HepG2 (cell line): ENCODE measurements at regions not wholly inside any gene's neighbourhood (a gene's known extent, or its start where the extent isn't known, plus 50 kb on each side); places are given as distances from the start of the nearest gene placed in this dataset.

Experiments
- CEBPB ChIP-seq: IDR thresholded peaks from 2 replicates; pipeline ENCODE4 v1.6.1; 2011; ENCODE audit warnings: low read depth, low read length, improper control_type of control experiment, borderline replicate concordance
- EP300 ChIP-seq, 3 experiments: sonication (generic) in 1 of 3; formaldehyde crosslinking in 1 of 3; IDR thresholded peaks; 2 replicates each; pipeline versions ENCODE4 v1.5.1 to v1.6.1; 2011 to 2020; ENCODE audit warnings: low read depth in 2 of 3, low read length in 2 of 3, borderline replicate concordance in 1 of 3, improper control_type of control experiment in 1 of 3, mild to moderate bottlenecking in 1 of 3, missing genetic modification reagents in 1 of 3, moderate library complexity in 1 of 3
- HIVEP1 ChIP-seq: sonication (generic); formaldehyde crosslinking; IDR thresholded peaks from 2 replicates; pipeline ENCODE4 v1.4.0; 2020; ENCODE audit warnings: mild to moderate bottlenecking, missing genetic modification reagents
- KDM6A ChIP-seq: IDR thresholded peaks from 2 replicates; pipeline ENCODE4 v1.6.1; 2016; ENCODE audit warnings: low read depth
- KLF15 ChIP-seq: sonication (generic); formaldehyde crosslinking; IDR thresholded peaks from 2 replicates; pipeline ENCODE4 v1.8.1; 2023; ENCODE audit warnings: borderline replicate concordance, mild to moderate bottlenecking, inconsistent platforms, missing genetic modification reagents, mixed read lengths
- LCORL ChIP-seq, 2 experiments: fragments of 450-650 bp in 1 of 2; sonication (generic) in 1 of 2; formaldehyde crosslinking in 1 of 2; IDR thresholded peaks; 2 replicates each; pipeline versions ENCODE4 v1.5.0 to v1.6.1; 2017 to 2020; ENCODE audit warnings: antibody characterized with exemption in 1 of 2, missing genetic modification reagents in 1 of 2
- LRRFIP1 ChIP-seq: sonication (generic); formaldehyde crosslinking; conservative IDR thresholded peaks from 2 replicates; pipeline ENCODE4 v1.4.0; 2020; ENCODE audit warnings: missing genetic modification reagents
- PITX1 ChIP-seq: sonication (generic); formaldehyde crosslinking; IDR thresholded peaks from 2 replicates; pipeline ENCODE4 v1.5.1; 2020; ENCODE audit warnings: mild to moderate bottlenecking, missing genetic modification reagents
- SPEN ChIP-seq: sonication (generic); formaldehyde crosslinking; IDR thresholded peaks from 2 replicates; pipeline ENCODE4 v1.5.1; 2020; ENCODE audit warnings: low read depth, mild to moderate bottlenecking, missing genetic modification reagents
- SRSF1 ChIP-seq: fragments of 200-400 bp; formaldehyde crosslinking; optimal IDR thresholded peaks from 2 replicates; pipeline ENCODE3; 2017; ENCODE audit warnings: mild to moderate bottlenecking, low read depth, low read length, moderate library complexity
- ZFY ChIP-seq: sonication (generic); formaldehyde crosslinking; IDR thresholded peaks from 2 replicates; pipeline ENCODE4 v1.4.0; 2020; ENCODE audit warnings: missing genetic modification reagents
- ZNF230 ChIP-seq: sonication (generic); formaldehyde crosslinking; IDR thresholded peaks from 2 replicates; pipeline ENCODE4 v1.4.0; 2020; ENCODE audit warnings: mild to moderate bottlenecking, missing genetic modification reagents
- ZNF264 ChIP-seq: sonication (generic); formaldehyde crosslinking; IDR thresholded peaks from 2 replicates; pipeline ENCODE4 v1.4.0; 2020; ENCODE audit warnings: missing genetic modification reagents
- ZNF3 ChIP-seq: IDR thresholded peaks from 2 replicates; pipeline ENCODE4 v1.7.0; 2017; ENCODE audit warnings: inconsistent platforms
- ZNF326 ChIP-seq: sonication (generic); formaldehyde crosslinking; IDR thresholded peaks from 2 replicates; pipeline ENCODE4 v1.4.0; 2020; ENCODE audit warnings: missing genetic modification reagents, borderline replicate concordance
- ZNF343 ChIP-seq: sonication (generic); formaldehyde crosslinking; IDR thresholded peaks from 2 replicates; pipeline ENCODE4 v1.4.0; 2020; ENCODE audit warnings: mild to moderate bottlenecking, missing genetic modification reagents
- ZNF512 ChIP-seq: sonication (generic); formaldehyde crosslinking; IDR thresholded peaks from 2 replicates; pipeline ENCODE4 v1.4.0; 2020; ENCODE audit warnings: mild to moderate bottlenecking, missing genetic modification reagents
- ZNF687 ChIP-seq: sonication (generic); formaldehyde crosslinking; IDR thresholded peaks from 2 replicates; pipeline ENCODE4 v1.5.1; 2020; ENCODE audit warnings: mild to moderate bottlenecking, missing genetic modification reagents, moderate library complexity
- ZNF83 ChIP-seq: sonication (generic); formaldehyde crosslinking; IDR thresholded peaks from 2 replicates; pipeline ENCODE4 v1.4.0; 2020; ENCODE audit warnings: missing genetic modification reagents, mild to moderate bottlenecking, borderline replicate concordance

- no peak for TF ChIP-seq CEBPB
- TF ChIP-seq LRRFIP1 (CRISPR knock-in tag) = no peak
- peak; percentile 79; the same call in 1 of the 2 replicates for TF ChIP-seq ZNF230 (CRISPR knock-in tag)
- TF ChIP-seq ZNF512 (CRISPR knock-in tag) = no peak
- TF ChIP-seq ZNF83 (CRISPR knock-in tag) = no peak
- no peak for TF ChIP-seq LCORL (IDR thresholded peaks at IDR 0.05)
- peak; percentile 79 for TF ChIP-seq LCORL (CRISPR knock-in tag; IDR thresholded peaks at IDR 0.05)
- 0 out of 2 replicates have a peak, but pooled peaks have one; percentile 61 for TF ChIP-seq PITX1
- TF ChIP-seq ZNF326 (CRISPR knock-in tag) = no peak
- TF ChIP-seq ZNF264 (CRISPR knock-in tag) = peak; percentile 91; the same call in 1 of the 2 replicates
- TF ChIP-seq ZNF3 (CRISPR knock-in tag) = no peak
- TF ChIP-seq ZNF687 (CRISPR knock-in tag) = peak; percentile 44
- TF ChIP-seq ZFY (CRISPR knock-in tag) = peak; percentile 38; the same call in 1 of the 2 replicates
- peak; percentile 50; the same call in 1 of the 2 replicates for TF ChIP-seq HIVEP1 (CRISPR knock-in tag)
- TF ChIP-seq SPEN (CRISPR knock-in tag) = peak; percentile 41; the same call in 1 of the 2 replicates
- TF ChIP-seq ZNF343 = 0 out of 2 replicates have a peak, but pooled peaks have one; percentile 32
- 0 out of 2 replicates have a peak, but pooled peaks have one; percentile 64 for TF ChIP-seq KLF15 (CRISPR knock-in tag)
- 0 out of 2 replicates have a peak, but pooled peaks have one; percentile 36 for TF ChIP-seq KDM6A (CRISPR knock-in tag)
- TF ChIP-seq EP300 (IDR thresholded peaks at IDR 0.05; ENCODE audit: low read depth in 2 of 2, low read length in 2 of 2) = peak in 1 of 2 experiments; percentile 32; a peak in 1 of 4 replicates
- TF ChIP-seq EP300 (CRISPR knock-in tag; IDR thresholded peaks at IDR 0.05; ENCODE audit: borderline replicate concordance) = no peak
- no peak for TF ChIP-seq SRSF1
Observed at GRCh38 chr18:22783662-22784076, 149.5 kb upstream of the RBBP8 start (continued).
